Occipital lobe (tissue), 1 donor: ENCODE measurements at regions not wholly inside any gene's neighbourhood (a gene's known extent, or its start where the extent isn't known, plus 50 kb on each side); places are given as distances from the start of the nearest gene placed in this dataset.
"Not testable (repeated sequence)": the region's sequence is repeated elsewhere in the genome, so short reads cannot be mapped to it uniquely, and the experiment has no call there.

Source experiments
- DNase-seq: peaks from one replicate; lab custom pipeline; 2025; lab: John Stamatoyannopoulos, UW

DNA sequence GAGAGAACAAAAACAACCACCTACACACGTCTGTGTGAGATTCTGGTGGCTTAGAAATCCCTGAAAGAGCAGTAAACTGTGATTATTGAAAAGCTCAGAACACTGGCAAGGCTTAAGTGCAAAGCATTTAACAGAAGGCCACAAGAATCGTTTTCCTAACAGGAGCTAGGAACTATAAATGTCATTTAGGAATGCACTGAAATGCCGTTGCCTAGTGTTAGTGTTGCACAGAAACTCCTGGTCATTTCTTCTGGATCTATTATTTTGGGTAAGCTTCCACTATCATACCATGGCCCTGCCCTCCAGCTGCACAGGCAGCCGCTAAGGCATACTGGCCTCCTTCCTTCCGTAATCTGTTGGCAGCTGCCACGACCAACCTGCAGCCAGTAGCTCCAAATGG, 923.2 kb downstream of the NLGN4X start:
- DNase-seq: no peak

DNA sequence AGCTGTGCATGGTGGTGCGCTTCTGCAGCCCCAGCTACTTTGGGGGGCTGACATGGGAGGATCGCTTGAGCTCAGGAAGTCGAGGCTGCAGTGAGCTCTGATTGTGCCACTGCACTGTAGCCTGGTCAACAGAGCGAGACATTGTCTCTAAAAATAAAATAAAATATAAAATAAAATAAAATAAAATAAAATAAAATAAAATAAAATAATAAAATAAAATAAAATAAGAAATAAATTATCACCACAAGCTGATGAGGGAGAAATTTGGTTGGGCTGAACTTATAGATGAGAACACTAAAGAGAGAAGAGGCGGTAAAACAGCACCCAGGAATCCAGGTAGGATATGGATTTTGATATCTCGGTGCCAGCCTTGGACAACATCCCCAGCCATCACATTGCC, 933.7 kb downstream of the NLGN4X start:
- DNase-seq: no peak

DNA sequence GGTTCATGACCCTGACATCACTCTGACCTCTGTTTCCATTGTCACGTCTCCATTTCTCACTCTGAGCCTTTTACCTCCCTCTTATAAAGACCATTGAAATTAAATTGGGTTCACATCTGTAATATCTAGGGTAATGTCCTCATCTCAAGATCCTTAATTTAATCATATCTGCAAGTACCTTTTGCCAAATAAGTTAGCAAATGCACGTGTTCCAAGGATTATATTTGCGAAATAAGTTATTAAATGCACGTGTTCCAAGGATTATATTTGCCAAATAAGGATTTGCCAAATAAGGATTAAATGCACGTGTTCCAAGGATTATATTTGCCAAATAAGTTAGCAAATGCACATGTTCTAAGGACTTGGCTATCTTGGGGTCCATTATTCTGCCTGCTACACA, 938.0 kb downstream of the NLGN4X start:
- no peak for DNase-seq

DNA sequence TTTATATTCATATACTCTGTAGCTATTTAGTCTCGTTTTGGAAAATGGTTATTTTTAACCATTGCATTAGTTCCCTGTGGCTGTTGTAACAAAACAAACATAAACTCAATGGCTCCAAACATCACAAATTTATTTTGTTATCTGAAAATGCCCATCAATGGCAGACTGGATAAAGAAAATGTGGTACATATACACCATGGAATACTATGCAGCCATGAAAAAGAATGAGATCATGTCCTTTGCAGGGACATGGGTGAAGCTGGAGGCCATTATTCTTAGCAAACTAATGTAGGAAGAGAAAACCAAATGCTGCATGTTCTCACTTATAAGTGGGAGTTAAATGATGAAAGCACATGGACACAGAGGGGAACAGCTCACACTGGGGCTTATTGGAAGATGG, 938.7 kb downstream of the NLGN4X start:
- not testable (repeated sequence) for DNase-seq

DNA sequence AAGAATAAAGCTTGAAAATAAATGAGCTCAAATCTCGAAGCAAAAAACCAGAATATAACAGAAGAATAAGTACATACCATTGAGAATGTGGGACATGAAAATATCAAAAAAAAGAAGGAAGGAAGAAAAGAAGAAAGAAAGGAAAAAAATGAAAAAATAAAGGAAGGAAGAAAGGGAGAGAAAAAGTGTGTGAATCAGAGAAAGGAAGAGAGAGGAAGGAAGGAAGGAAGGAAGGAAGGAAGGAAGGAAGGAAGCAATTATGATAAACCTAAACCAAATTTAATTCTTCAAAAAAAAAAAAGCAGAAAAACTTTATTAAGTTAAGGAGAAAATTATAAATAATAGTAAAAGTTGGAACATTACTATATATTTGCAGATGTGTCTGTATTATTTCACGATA, 949.8 kb downstream of the NLGN4X start:
- DNase-seq: no peak

DNA sequence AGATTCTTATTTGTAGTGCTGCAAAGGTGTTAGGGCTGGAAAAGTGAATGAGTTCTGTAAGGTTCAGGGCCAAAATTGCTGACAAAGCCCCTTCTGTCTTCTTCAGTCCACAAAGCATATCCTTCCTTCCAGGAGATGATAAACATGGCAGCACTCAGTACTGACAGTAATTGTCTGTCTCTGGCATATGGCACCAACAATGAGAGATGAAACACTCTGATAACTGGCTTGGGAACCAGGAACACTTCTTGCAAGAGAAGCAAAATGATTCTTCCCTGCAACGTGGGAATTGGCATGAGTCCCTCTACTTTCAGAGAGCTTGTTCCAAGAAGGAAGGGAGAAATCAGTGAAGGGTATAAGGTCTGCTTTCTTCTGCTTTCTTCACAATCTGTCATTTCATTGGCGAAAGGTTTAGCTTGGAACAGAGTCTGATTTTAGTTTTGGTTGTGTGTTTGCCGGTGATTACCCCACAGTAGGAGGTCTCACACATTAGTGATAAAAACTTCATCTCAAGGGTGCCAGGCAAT, 963.3 kb downstream of the NLGN4X start:
- DNase-seq: no peak

DNA sequence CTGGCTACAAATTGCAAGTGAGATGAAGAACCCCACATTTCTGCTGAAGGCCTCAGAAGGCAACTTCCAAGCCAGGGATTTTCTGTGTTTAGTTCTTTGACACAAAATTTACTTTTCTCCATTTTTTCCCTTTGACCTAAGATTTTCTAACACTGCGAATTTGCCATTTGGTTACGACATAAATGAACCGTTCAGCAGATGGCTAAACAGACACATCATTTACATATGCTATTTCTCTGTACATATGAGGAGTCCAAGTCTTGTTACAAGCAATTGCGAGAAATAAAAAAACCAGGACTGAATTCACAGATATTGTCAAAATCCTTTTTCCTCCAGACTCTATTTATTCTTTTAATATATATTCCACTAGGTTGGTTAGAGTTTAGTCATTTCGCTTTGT, 978.6 kb downstream of the NLGN4X start:
- DNase-seq: no peak

DNA sequence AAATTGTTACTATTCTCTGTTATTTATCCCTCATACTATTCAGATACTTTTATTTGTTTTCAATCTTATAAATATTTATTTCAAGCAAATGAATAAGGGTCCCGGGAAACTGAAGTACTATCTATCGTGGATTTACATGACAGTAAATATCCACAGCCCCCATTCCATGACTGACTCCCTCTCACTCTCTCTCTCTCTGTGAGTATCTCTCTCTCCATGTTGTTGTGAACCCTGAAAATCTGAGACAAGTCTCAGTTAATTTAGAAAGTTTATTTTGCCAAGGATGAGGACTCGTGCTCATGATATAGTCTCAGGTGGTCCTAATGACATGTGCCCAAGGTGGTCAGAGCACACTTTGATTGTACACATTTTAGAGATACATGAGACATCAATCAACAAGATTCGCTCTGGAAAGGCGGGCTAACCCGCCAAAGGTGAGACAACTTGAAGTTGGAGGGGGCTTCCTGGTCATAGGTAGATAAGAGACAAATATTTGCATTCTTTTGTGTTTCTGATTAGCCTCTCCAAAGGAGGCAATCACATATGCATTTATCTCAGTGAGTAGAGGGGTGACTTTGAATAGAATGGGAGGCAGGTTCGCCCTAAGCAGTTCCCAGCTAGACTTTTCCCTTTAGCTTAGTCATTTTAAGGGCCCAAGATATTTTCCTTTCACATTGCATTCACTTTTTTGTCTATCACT, 986.4 kb downstream of the NLGN4X start:
- no peak for DNase-seq

DNA sequence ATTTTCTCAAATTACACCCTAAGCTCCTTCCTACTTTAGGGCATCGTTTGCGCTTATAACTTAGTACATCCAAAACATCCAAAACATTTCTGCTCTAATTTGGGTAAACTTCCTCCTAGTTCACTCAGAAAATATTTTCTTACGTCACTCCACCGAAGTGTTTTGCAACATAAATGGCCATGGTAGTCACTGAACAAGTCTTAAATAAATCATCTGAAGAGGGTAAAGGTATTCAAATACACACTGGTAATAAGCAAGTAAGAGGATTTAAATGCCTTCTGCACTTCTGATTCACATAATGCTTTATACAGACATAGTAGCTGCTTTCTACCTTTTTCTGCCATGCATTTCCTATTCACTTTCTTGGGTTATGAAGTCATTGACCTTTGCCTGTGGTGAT, 991.9 kb downstream of the NLGN4X start:
- no peak for DNase-seq

DNA sequence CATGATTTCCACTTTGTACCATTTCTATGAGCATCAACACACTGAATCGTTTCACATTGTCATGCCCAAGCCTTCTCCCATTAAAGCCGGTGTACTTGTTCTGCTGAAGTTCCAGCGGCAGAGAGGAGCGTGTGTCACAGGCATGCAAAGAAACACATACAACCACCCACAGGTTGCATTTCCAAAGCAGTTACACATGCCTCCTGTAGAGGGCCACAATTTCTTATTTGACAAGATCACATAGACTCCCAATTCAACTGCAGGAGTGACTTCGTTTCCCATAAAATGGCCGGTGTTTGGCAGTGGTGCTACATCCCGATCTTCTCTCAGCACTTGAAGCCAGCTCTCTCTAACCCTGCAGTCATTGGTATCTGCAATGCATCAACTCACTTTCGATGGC, 992.6 kb downstream of the NLGN4X start:
- no peak for DNase-seq

DNA sequence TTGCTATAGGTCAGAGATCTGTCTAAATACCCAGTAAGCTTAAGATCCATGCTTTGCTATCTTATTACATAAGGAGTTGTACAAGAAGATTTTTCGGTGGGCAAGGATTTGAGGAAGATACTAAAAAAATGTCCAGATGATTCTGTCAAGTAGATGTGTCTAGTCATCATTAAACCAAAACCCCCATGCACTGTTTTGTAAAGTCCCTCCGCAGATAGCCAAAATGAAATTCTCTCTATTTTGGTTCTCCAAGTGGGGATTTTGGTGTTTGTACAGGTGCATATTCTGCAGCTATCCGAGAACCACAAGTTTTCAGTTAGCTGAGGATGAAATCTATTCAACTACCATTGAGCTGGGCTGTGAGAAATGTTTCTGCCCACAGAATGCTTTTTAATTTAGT, 994.8 kb downstream of the NLGN4X start:
- no peak for DNase-seq

DNA sequence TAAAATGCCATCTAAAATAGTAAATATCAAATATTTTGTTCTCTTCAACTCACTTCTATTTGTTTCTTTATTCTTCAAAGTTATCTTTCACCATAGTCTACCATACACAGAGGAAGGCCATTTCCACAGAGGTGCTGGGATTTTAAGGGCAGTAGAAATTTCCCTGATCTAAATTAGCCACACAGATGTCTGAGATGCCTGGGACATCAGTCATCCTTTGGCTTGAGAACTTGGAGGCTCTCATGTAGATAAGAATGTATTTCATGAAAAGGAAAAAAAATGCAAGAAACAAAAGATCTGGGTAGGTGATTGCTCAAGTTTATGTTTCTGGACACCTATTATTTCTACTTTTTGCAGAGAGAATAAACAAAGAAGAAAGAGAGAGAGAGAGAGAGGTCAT, 1008.2 kb downstream of the NLGN4X start:
- DNase-seq: no peak

DNA sequence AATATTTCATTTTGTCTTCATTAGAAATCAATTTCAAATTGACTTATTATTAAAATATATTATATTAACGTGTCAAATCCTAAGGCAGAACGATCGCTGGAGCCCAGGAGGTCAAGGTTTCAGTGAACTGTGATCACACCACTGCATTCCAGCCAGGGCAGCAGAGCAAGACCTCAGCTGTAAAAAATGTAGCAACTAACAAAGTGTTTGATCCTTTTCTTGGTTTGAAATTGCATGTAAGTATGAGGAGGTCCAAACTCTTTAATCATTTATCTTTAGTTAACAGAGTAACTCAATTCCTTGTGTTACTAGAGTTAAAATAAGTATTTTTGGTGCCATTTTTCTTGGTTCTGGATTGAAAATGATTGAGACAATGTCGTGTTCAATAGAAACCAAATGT, 1033.9 kb downstream of the NLGN4X start:
- DNase-seq: no peak

DNA sequence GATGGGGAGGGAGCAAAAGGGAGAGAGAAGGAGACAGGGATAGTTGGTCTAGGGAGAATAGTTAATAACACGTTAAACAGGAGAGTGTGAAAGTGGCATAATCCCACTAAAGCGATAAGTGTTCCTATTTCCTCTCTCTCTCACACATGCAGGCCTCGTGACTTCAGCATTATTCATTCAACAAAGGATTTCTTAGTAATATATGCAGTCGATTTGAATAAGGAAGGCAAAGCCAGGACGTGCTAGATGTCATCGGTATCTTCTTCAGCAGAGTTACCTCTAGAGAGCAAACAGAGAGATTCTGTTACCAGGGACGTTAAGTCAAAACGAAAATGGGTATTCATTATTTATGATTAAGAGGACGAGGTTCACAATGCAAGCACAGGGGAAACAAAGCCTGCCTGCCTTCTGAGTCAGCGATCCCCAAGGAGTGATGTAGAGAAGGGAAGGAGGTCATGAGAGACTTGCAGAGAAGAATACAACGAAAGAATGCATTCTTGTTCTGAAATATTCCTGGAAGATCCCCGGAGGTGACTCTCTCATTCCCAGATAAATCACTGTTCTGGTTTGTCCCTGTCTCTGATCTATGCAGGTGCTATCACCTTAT, 1048.4 kb downstream of the NLGN4X start:
- DNase-seq: no peak

DNA sequence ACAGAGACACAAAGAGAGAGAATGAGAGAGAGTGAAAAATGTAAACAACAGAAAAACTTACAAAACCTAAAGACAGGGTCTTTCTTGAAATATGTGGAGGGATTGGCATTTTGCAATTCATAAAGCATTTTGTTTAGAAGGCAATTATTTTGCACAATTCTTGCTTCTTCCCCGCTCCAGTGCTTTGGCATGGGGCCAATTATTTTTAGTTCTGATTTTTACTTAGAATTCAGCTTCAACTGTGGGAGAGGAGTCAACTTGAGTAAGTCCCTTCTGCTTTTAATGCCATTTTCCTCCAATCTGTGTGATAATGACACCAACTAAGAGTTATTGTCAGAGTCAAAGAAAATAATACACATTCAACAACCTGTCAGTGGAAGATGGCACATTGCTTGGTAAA, 1051.9 kb downstream of the NLGN4X start:
- no peak for DNase-seq

DNA sequence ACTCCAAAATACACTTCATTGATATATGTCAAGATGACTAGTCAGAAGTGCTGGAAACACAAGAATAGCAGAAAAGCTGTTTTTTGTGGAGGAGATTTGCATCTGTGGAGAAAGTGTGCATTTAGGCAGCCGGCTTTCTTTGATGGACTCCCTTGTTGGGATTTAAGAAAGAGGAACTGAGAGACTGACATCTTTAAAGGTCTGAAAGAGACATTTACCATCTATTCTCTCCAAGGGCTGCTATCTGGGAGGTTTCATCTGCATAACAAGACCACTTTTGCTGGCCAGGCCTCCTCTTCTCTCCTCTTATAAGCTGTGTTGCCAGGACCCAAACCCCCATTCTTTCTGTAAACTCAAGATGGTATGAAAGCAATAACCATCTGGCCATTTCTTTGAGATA, 1065.0 kb downstream of the NLGN4X start:
- no peak for DNase-seq

DNA sequence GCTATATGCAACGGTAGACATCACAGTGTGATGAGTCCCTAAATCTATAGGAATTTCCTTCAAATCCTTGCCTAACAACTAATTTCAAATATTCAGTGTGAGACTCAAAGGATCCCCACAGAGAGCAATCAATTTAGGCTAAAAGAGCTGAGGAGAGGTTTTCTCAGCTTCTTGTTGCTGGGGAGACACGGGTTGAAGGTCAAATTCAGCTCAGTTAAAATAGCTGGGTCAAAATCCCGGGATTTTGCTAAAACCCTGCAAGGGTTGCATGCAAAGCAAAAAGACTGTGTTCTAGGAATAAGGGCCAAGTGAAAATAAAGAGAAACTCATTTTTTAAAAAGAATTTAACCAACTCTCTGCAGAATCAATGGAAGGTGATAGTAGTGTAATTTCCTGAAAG, 1073.4 kb downstream of the NLGN4X start:
- DNase-seq: no peak

DNA sequence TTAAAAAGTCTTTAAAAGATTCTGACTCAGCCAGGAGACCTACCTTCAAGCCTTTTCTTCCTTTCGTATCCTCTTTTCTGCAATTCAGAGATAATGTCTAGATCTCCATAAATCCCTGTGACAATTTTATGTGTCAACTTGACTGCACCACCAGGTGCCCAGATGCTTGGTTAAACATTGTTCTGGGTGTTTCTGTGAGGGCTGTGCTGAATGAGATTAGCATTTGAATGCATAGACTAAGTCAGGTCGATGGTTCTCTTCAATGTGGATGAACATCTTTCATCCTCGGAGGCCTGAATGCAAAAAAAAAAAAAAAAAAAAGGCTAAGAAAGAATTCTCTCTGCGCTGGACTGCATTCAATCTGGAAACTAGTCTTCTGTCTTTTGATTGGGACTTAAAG, 1082.7 kb downstream of the NLGN4X start:
- DNase-seq: no peak

DNA sequence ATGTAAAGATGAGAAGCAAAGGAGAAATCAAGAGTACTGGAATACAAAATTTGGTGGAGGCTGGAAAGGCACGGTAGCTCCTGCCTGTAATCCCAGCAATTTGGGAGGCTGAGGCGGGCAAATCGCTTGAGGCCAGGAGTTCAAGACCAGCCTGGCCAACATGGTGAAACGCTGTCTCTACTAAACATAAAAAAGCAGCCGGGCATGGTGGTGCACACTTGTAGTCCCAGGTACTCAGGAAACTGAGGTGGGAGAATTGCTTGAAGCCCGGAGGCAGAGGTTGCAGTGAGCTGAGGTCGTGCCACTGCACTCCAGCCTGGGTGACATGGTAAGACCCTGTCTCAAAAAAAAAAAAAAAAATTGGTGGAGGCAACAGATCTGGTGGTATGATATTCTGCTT, 1086.0 kb downstream of the NLGN4X start:
- no peak for DNase-seq

DNA sequence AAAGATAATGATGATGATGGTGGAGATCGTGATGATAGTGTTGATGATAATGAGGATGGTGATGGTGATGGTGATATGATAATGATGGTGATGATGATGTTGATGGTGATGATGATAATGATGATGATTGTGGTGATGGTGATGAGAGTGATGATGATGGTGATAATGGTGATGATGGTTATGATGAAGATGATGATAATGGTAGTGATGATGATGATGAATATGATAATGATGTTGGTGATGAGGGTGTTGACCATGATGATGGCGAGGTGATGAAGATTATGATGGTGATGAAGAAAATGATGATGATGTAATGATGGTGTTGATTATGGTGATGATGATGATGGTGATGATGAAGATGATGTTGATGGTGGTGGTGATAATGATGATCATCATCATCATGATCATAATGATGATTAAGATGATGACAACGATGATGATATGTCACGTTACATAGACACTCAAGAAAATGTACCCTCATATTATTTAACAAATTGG, 1106.4 kb downstream of the NLGN4X start:
- no peak for DNase-seq

DNA sequence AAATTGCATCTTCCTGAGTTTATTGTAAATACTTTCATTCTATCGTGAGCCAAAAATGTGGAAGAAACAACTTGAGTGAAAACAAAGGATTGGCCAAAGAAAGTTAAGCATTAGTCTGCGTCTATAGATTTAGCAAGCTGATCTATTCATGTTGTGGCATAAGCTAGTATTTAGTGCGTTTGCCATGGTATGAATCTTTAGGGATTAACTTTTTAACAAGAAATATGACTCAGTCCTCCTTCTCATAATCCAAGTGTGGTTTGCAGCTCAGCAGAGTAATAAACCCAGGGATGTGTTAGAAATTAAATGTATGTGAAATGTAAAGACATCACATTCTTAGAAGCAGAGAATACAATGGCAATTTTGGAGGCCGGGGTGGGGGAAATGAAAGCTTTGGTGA, 1110.9 kb downstream of the NLGN4X start:
- no peak for DNase-seq

DNA sequence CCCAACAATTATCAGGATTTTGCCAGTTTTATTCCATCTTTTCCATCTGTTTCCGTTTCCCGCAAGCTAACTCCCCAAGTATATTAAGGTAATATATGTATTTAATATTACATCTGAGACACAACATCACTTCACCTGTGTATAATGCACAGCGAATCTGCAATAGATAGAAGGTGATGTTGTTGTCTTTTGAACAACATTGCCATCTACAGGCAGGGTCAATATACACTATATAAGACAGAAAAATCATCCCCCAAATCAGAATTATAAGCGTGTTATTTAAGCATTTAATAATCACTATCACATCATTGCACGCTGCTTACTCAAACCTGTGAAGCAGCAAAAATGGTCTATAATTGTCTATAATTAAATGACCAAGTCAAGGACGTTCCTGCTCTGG, 1115.5 kb downstream of the NLGN4X start:
- DNase-seq: no peak

DNA sequence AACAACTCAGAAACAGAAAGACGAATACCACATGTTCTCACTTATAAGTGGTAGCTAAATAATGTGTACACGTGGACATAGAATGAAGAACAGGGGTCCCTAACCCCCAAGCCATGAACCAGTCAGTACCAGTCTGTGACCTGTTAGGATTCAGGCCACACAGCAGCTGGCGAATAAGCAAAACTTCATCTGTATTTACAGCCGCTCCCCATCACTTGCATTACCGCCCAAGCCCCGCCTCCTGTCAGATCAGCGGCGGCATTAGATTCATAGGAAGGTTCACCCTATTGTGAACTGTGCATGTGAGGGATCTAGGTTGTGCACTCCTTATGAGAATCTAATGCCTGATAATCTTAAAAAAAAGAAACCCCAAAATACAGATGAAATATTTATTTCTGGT, 1128.7 kb downstream of the NLGN4X start:
- no peak for DNase-seq
